Thyroid gland (tissue), 4 donors: ENCODE measurements at regions not wholly inside any gene's neighbourhood (a gene's known extent, or its start where the extent isn't known, plus 50 kb on each side); places are given as distances from the start of the nearest gene placed in this dataset.
"Not testable (repeated sequence)": the region's sequence is repeated elsewhere in the genome, so short reads cannot be mapped to it uniquely, and the experiment has no call there.

Source experiments
- DNase-seq, 2 donors: peaks; one replicate each; pipeline ENCODE4 v3.0.0-alpha.2; 2019
- H3K27ac ChIP-seq, 3 donors: fragments of 200-600 bp; sonication (generic); 1 replicate in 2 of 3; 2 replicates in 1 of 3; pipeline ENCODE4 v1.5.1; 2016 to 2019; ENCODE audit warnings: mild to moderate bottlenecking in 1 of 3, moderate library complexity in 1 of 3
- H3K27me3 ChIP-seq: fragments of 200-600 bp; sonication (generic); one replicate; pipeline ENCODE4 v1.5.1; 2019
- H3K36me3 ChIP-seq, 2 donors: fragments of 200-600 bp; sonication (generic); one replicate each; pipeline ENCODE4 v1.5.1; 2016 to 2019
- H3K4me1 ChIP-seq, 2 donors: fragments of 200-600 bp; sonication (generic); one replicate each; pipeline ENCODE4 v1.5.1; 2017 to 2019
- H3K4me3 ChIP-seq, 3 donors: fragments of 200-600 bp; sonication (generic); replicated peaks in 1 of 3; 1 replicate in 2 of 3; 2 replicates in 1 of 3; pipeline ENCODE4 v1.5.1; 2016; ENCODE audit warnings: mild to moderate bottlenecking in 1 of 3
- H3K9me3 ChIP-seq: fragments of 200-600 bp; sonication (generic); one replicate; pipeline ENCODE4 v1.5.1; 2017
- CTCF ChIP-seq, 6 experiments: fragments of 200-600 bp in 3 of 6; fragments of 450-650 bp in 3 of 6; sonication (generic) in 3 of 6; IDR thresholded peaks; one replicate each; pipeline ENCODE4 v1.5.1; 2016 to 2019; ENCODE audit warnings: antibody characterized with exemption in 6 of 6, mild to moderate bottlenecking in 2 of 6, inconsistent platforms in 1 of 6, moderate library complexity in 1 of 6
- POLR2A ChIP-seq, 2 donors: fragments of 450-650 bp; IDR thresholded peaks; one replicate each; pipeline ENCODE4 v1.6.1; 2017; ENCODE audit warnings: antibody characterized with exemption in 2 of 2, mild to moderate bottlenecking in 2 of 2, moderate library complexity in 1 of 2
- WGBS, 2 donors: methylation state at CpG; one replicate each; pipeline ENCODE4 v1.1.5; 2017; 5-methylcytosine and 5-hydroxymethylcytosine counted together
- intact Hi-C: fragments of 100-400 bp; cut with DNase I; formaldehyde crosslinking; loops from one replicate; pipeline ENCODE4 v1.15.1; 2023

DNA sequence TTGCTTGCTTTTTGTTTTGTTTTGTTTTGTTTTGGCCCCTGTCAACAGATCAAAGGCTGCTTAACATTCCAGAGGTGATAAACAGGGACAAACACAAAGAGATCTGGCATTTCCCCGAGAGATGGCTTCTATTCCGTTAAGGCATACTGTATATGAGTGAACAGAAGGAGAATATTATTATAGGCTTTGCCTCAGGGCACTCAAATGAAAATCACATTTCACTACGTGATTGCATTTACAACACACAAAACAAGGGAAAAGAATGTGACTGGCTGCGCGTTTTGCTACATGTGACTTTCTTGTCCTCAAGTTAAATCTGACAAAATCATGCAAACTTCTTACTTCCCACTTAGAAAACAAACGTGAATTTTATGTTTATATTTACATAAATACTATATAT is 1037.9 kb upstream of the DDX18 start:
- Histone ChIP-seq H3K27me3 (no peaks in the 10 kb centered on the region), H3K9me3 (no peaks in the 10 kb centered on the region), H3K4me1 (no peaks in the 10 kb centered on the region), H3K36me3 (no peaks in the 10 kb centered on the region), H3K4me3 (no peak overlapping the region), H3K27ac (no peak overlapping the region)
- WGBS, 2 donors, result 82 to 84% methylated on average over 6 of the region's 6 CpGs
- TF ChIP-seq POLR2A (IDR thresholded peaks at IDR 0.05), result no peak
- no peak for TF ChIP-seq CTCF (IDR thresholded peaks at IDR 0.05)
- DNase-seq, result no peak
- intact Hi-C loops, result no loop called here

- 88 to 92% methylated on average over 2 of the region's 2 CpGs for WGBS, 2 donors
Observed at GRCh38 chr2:116787848-116788247, 1026.6 kb upstream of the DDX18 start.

GRCh38 chr2:116802671-116803070 is 1011.8 kb upstream of the DDX18 start:
- H3K9me3 ChIP-seq, result no peaks in the 10 kb centered on the region
- H3K27me3 ChIP-seq, result no peaks in the 10 kb centered on the region
- 63 to 66% methylated on average over 3 of the region's 3 CpGs for WGBS, 2 donors
- H3K4me1 ChIP-seq, result no peaks in the 10 kb centered on the region
- DNase-seq, result no peak
- H3K27ac ChIP-seq, result no peak overlapping the region
- intact Hi-C loops, result no loop called here
- TF ChIP-seq CTCF (IDR thresholded peaks at IDR 0.05) (no peak), POLR2A (IDR thresholded peaks at IDR 0.05) (no peak)
- no peak overlapping the region for H3K4me3 ChIP-seq
- H3K36me3 ChIP-seq, result no peaks in the 10 kb centered on the region

More at GRCh38 chr2:116787848-116788247, 1026.6 kb upstream of the DDX18 start:
- TF ChIP-seq POLR2A (IDR thresholded peaks at IDR 0.05) (no peak), CTCF (IDR thresholded peaks at IDR 0.05) (no peak)
- no peak for DNase-seq
- intact Hi-C loops, result no loop called here
- Histone ChIP-seq H3K36me3 (no peaks in the 10 kb centered on the region), H3K9me3 (no peaks in the 10 kb centered on the region), H3K27me3 (no peaks in the 10 kb centered on the region), H3K4me3 (no peak overlapping the region), H3K27ac (no peak overlapping the region), H3K4me1 (no peaks in the 10 kb centered on the region)

DNA sequence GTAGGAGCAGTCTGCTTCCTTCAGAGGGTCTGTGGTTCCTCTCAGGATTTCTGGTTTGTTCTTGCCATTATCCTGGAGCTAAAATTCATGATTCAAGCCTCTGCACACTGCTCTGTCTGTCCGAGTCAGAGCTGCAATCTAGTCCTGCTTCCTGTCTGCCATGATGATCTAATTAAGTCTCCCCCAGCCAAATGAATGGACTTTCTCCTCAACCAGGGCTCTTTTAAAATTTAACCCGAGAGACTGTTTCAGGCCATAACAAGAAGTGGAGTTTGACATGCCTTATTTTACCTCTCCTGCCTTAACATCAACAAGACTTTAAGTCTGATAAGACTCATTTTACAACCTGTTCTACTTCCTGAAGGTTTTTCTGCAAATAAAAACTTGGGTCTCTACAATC is 1009.6 kb upstream of the DDX18 start:
- WGBS, 2 donors, result 51 to 60% methylated on average over 2 of the region's 2 CpGs
- H3K9me3 ChIP-seq, result no peaks in the 10 kb centered on the region
- no peak for TF ChIP-seq CTCF (IDR thresholded peaks at IDR 0.05)
- TF ChIP-seq POLR2A (IDR thresholded peaks at IDR 0.05), result no peak
- H3K4me3 ChIP-seq, result no peak overlapping the region
- no peaks in the 10 kb centered on the region for H3K27me3 ChIP-seq
- no peaks in the 10 kb centered on the region for H3K36me3 ChIP-seq
- no peak overlapping the region for H3K27ac ChIP-seq
- H3K4me1 ChIP-seq, result no peaks in the 10 kb centered on the region
- DNase-seq, result no peak
- intact Hi-C loops, result no loop called here

GRCh38 chr2:116806505-116806904 is 1008.0 kb upstream of the DDX18 start:
- DNase-seq, result not testable (repeated sequence)

GRCh38 chr2:116809109-116809508 is 1005.4 kb upstream of the DDX18 start:
- Histone ChIP-seq H3K36me3 (no peaks in the 10 kb centered on the region), H3K4me3 (no peak overlapping the region), H3K27ac (no peak overlapping the region), H3K27me3 (no peaks in the 10 kb centered on the region), H3K9me3 (no peaks in the 10 kb centered on the region), H3K4me1 (no peaks in the 10 kb centered on the region)
- intact Hi-C loops, result no loop called here
- DNase-seq, result no peak
- no peak for TF ChIP-seq CTCF (IDR thresholded peaks at IDR 0.05)
- no peak for TF ChIP-seq POLR2A (IDR thresholded peaks at IDR 0.05)

More at GRCh38 chr2:116806505-116806904, 1008.0 kb upstream of the DDX18 start:
- H3K27ac ChIP-seq, H3K27me3 ChIP-seq, H3K4me1 ChIP-seq, H3K9me3 ChIP-seq, intact Hi-C loops, H3K4me3 ChIP-seq, H3K36me3 ChIP-seq: not testable (repeated sequence)
- WGBS, 2 donors, result 93 to 94% methylated on average over 4 of the region's 4 CpGs
